NCI-H526 (cell line): ENCODE measurements at regions not wholly inside any gene's neighbourhood (a gene's known extent, or its start where the extent isn't known, plus 50 kb on each side); places are given as distances from the start of the nearest gene placed in this dataset.

Experiments used
- DNase-seq, 2 experiments: peaks; one replicate each; lab custom pipeline; 2025; lab: John Stamatoyannopoulos, UW

- no peak for DNase-seq
Observed at GRCh38 chr1:82492159-82492558, 691.4 kb downstream of the ADGRL2 start.

- DNase-seq: no peak
Observed at GRCh38 chr1:82491301-82492048, 690.7 kb downstream of the ADGRL2 start.

GRCh38 chr1:82487778-82488177 is 687.0 kb downstream of the ADGRL2 start:
- DNase-seq: peak; percentile 68 to 74

GRCh38 chr1:82486969-82487368 is 686.2 kb downstream of the ADGRL2 start:
- no peak for DNase-seq

- DNase-seq: no peak
Observed at GRCh38 chr1:82486468-82486867, 685.7 kb downstream of the ADGRL2 start.

GRCh38 chr1:82485591-82486369 is 685.0 kb downstream of the ADGRL2 start:
- no peak for DNase-seq

GRCh38 chr1:82483146-82483545 is 682.4 kb downstream of the ADGRL2 start:
- no peak for DNase-seq

- no peak for DNase-seq
Observed at GRCh38 chr1:82478916-82479315, 678.2 kb downstream of the ADGRL2 start.

- DNase-seq: no peak
Observed at GRCh38 chr1:82472489-82473131, 671.9 kb downstream of the ADGRL2 start.

- DNase-seq: no peak
Observed at GRCh38 chr1:82466891-82467290, 666.2 kb downstream of the ADGRL2 start.

GRCh38 chr1:82466416-82466815 is 665.7 kb downstream of the ADGRL2 start:
- no peak for DNase-seq

- no peak for DNase-seq
Observed at GRCh38 chr1:82465024-82465423, 664.3 kb downstream of the ADGRL2 start.

- DNase-seq: no peak
Observed at GRCh38 chr1:82464362-82465001, 663.7 kb downstream of the ADGRL2 start.

GRCh38 chr1:82463951-82464350 is 663.2 kb downstream of the ADGRL2 start:
- no peak for DNase-seq

GRCh38 chr1:82462366-82462765 is 661.6 kb downstream of the ADGRL2 start:
- no peak for DNase-seq

GRCh38 chr1:82455342-82455741 is 654.6 kb downstream of the ADGRL2 start:
- no peak for DNase-seq

GRCh38 chr1:82454431-82454830 is 653.7 kb downstream of the ADGRL2 start:
- DNase-seq: no peak

GRCh38 chr1:82453511-82454185 is 652.9 kb downstream of the ADGRL2 start:
- no peak for DNase-seq

- DNase-seq: no peak
Observed at GRCh38 chr1:82452096-82452495, 651.4 kb downstream of the ADGRL2 start.

- no peak for DNase-seq
Observed at GRCh38 chr1:82451191-82451590, 650.5 kb downstream of the ADGRL2 start.

GRCh38 chr1:82449506-82450057 is 648.8 kb downstream of the ADGRL2 start:
- DNase-seq: no peak

GRCh38 chr1:82446955-82447354 is 646.2 kb downstream of the ADGRL2 start:
- DNase-seq: no peak
